Forelimb muscle (tissue), 1 donor: ENCODE measurements at regions not wholly inside any gene's neighbourhood (a gene's known extent, or its start where the extent isn't known, plus 50 kb on each side); places are given as distances from the start of the nearest gene placed in this dataset.
"Not testable (repeated sequence)": the region's sequence is repeated elsewhere in the genome, so short reads cannot be mapped to it uniquely, and the experiment has no call there.

Source experiments
- DNase-seq: peaks from one replicate; pipeline ENCODE4 v3.0.0-alpha.2; 2013; ENCODE audit warnings: low read depth

DNA sequence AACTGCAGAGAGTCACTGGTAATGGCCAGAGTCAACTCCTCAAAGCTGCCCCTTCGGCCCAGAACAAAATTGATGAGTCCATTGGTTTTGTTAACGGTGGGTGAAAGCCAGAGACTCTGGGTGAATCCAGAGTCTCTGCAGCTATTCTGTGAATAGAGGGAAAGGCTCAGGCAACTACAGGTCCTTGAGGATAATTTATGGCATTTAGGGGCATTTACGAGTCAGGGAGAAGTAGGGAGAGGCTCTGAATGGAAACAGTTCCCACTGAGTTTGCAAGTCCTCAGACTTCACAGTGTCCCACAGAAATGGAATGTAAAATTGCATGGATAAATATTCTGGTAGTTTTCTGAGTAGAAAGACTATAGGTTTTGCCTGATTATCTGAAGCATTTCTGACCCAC, 257.8 kb downstream of the SEC61B start:
- no peak for DNase-seq

DNA sequence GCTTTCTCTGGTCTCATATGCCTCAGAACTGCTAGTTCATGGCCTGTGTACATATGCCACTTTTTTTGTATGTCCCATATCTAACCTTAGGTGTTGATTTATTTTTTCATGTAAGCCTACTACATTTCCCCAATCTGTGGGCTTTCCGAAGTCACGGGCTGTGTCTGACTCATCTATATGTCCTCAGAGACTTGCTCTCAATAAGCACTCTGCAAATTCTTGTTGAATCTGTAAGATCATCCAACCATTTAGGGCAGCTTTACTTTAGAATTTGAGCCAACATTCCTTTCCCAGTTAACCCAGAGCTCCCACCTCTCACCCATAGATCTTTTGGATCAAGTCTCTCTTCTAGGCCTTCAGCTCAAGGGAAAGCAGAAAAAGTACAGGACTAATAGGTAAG, 263.4 kb downstream of the SEC61B start:
- DNase-seq, result no peak

DNA sequence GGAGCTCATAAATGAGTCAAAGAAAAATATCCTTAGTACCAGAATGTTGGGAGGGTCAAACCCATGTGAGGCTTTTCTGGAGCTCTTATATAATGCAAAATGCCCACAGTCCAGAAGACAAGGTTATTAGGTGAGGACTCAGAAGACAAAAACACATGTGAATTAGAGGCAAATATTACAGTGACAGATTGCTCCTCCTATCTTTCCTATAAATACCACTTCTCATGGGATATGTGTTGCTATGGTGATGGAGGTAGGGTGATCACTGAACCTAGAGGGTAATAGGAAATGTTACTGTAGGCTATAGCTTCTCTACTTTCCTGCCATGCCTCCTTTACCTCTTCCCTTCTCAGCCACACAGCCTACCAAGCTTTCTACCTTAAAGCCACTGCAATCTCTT, 264.6 kb downstream of the SEC61B start:
- no peak for DNase-seq

DNA sequence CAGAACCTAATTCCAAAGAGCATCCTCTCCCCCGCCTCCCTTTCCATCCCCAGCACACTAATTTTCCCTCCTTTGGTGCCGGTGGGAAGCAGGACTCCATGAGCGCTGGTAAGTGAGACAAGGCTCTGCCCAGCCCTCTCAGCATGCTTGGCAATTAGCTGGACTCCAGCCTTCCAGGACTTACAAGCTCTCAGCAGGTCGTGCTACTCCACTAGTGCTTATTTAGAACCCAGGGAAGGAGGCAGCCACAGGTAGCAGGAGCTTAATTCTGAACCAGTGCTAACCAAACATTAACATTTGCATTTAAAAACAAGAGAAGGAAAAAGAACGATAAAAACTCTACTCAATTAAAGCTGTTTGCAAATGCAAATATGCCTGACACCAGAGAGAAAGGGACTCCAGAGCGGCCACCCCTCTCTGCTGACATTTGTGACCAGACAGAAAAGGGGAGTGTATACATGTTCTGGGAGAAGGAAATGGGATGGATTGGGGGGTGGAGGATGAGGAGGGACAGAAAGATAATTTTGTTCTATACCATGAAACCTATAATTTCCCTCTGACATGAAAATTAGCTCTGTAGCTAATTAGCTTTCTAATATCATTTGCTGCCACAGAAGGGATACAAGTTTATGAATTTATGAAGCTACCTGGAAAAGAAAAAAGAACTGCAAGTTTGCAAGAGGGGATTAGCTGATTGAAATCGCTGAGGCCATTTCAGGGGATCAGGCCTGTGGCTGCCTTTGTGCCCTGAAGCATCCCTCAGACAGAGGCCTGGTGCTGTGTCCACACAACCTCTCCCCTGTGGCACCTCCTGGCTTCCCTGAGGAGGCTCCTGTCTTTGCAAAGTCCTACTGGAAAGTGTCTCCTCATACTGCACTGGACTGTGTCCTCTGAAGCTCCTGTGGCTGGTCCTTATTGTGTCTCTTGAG, 266.3 kb downstream of the SEC61B start:
- DNase-seq, result no peak

- DNase-seq, result no peak
Observed at GRCh38 chr9:99489060-99489413, 267.0 kb downstream of the SEC61B start.

GRCh38 chr9:99490729-99491128, 268.6 kb downstream of the SEC61B start:
- DNase-seq, result no peak

DNA sequence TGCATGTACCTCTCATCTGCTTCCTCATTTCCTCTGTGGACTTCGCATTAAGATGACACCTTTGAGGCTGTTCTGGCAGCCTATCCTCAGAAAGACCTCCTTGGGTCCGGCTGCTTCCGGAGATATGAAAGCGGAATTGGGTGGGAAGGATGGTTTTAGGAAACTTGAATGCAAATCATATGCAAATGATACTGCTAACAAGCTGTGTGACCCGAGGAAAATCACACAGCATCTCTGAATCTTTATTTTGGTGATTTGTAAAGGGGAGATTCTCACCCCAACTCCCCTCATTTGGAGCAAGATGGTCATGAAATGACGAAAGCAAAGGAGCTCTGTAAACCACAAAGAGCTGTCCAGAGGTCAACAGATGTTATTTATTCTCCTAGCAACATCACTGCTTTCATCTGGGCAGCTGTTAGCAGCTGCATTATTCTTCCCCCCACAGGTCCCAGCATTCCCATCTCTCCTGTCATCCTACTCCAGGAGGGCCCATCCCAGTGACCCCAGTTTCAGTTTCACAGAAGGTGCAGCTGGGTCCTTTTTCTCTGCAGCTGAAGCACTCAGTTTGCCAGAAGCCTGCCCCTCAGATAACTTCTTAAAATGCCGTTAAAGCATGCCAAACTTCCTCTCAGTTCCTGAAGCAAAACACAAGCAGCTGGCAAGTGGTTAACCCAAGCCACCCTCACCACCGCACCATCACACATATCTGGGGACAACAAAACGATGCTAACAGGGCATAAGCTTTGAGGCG, 269.5 kb downstream of the SEC61B start:
- peak; percentile 31 for DNase-seq

DNA sequence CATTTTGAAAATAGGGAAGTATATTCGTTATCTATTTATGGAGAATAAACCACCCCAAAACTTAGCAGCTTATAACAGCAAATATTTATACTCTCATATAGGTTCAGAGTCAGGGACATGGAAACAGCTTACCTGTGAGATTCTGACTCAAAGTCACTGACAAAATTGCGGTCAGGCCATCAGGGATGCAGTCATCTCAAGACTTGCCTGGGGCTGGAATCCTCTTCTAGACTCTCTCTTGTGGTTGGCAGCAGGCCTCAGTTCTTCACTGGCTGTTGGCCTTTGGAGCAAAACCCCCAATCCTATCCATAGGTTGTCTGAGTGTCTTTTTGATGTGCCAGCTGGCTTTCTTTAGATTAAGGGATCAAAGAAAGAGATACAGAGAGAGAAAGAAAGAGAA, 275.6 kb downstream of the SEC61B start:
- DNase-seq, result no peak

GRCh38 chr9:99498979-99499378, 276.9 kb downstream of the SEC61B start:
- not testable (repeated sequence) for DNase-seq

- DNase-seq, result no peak
Observed at GRCh38 chr9:99505936-99506335, 283.9 kb downstream of the SEC61B start.

DNA sequence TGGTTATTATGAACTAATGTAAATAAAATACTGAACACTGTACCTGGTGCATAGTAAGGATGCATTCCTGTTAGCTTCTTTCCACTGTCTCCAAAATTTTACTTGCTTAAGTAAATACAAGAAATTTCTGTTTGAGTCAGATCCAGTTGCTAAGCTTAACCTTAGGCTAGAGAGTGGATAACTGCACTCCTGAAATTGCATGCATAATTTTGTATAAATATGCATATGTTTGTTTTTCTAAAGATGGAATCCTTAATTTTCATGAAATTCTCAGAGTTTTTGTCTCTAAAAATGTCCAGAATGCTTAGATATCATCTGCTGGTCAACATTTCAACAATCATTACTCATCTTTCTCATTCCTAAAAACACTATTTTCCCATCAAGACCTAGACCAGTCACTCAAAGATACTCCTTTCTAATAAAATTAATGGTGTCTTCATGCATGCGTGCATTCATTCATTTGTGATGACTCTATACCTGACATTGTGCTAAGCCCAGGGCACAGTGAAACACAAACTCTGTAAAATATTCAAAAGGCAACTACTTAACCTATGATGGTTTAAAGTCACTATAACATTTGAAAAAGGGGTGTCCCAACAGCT, 284.8 kb downstream of the SEC61B start:
- no peak for DNase-seq

DNA sequence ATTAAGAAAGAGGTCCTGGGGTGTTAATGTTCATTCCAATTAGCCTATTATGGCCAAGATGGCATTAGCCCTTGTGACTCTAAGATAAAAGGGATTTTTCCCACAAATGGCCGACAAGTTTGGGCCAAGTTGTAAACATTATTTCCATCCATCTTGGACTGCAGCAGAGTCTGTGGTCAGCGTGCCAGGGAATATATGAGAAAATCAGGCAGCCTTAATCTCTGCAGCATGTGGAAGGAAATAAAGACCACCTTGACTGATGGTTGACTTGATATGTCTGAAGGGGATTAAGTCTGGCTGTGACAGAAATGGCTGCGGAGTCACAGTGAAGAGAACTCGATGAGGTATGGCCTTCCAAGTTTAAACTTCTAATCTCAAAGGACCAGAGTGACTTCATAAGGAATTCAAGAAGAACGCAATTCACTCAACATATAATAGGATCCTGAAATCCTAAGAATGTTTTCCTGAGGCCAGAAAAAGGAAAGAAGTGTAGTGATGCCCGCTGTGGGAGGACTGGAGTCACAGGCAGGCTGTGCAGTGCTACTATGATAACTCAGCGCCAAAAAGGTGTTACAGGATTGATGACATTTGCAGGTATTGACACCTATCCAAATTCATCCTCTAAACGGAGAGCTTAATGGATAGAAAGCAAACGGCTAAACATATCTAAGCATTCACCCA, 287.1 kb downstream of the SEC61B start:
- no peak for DNase-seq

DNA sequence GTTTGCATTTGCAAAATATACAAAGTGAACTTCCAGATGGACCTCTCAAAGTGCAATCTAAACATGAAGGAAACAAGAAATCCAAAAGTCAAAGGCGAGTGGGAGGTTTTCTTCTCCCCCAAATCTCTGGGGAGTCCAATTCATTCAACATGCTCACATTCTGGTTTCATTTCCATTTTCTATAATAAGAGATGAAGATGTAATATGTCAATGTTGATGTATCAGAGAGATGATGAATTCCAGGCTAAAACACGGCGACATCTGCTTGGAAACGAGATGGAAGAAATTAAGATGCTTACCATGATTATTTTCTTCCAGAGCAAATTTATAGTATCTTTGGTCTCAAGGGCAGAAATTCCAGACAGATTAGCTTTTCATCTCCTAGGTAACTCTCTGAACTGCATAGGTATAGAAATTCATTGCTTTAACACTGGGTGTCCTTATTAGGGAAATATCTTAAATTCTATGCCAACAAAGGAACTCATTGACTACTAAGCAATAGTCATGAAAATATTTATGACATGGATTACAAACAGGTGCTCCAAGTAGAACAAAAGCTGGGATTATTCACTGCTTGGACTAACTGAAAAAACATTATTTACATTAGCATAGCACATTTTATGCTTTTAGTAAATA, 287.9 kb downstream of the SEC61B start:
- no peak for DNase-seq

DNA sequence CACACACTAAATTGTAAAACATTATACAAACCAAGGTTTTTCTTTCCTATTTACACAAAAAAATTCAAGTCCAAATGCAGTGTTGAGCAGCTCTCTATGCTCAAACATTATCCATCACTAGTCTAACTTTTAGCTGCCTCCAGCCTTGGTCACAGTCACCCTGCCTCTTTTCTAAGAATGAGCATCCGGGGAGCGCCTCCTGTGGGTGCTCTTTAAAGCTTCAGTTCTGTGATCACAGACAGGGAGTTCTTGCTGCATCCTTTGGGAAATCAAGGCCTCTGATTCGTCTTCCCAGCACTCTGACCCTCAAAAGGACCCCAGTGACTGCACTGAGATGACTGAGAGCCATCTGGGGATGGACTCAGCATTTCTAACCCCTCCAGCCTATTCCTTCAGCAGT, 289.6 kb downstream of the SEC61B start:
- DNase-seq, result no peak

- DNase-seq, result no peak
Observed at GRCh38 chr9:99513441-99514112, 291.5 kb downstream of the SEC61B start.

DNA sequence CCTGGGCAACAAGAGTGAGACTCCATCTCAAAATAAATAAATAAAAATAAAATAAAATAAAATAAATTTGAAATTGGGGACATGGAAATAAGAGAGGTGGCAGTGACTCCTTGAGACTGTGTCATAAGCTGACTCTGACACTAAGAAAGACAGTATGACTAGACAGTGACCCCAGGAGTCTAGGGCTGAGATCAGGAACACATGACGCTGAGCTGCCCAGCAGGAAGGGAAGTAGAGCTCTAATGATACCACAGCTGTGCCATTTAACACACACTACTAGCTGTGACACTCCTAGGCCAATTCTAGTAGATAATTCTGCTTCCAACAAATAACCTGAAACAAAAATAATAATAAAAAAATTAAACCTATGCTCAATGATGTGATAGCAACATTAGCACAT, 293.0 kb downstream of the SEC61B start:
- no peak for DNase-seq

- DNase-seq, result no peak
Observed at GRCh38 chr9:99515895-99516656, 294.0 kb downstream of the SEC61B start.

- no peak for DNase-seq
Observed at GRCh38 chr9:99516657-99517049, 294.6 kb downstream of the SEC61B start.

DNA sequence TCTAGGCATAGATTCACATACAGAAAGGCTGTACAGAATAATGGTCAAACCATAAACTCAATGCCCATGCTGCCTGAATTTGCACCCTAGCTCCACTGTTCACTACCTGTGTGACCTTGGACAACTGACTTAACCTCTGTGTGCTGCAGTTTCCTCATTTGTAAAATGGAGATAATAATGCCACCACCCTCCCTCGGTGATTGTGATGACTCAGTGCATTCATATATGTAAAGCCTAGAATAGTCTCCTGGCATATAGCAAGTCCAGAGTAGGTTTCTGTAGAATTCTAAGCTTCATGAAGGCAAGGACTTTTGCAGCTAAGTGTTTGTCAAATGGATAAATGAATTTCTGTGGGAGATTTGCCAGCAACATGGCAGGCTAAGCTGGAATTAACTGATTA, 297.8 kb upstream of the NR4A3 start:
- no peak for DNase-seq

- no peak for DNase-seq
Observed at GRCh38 chr9:99531313-99531712, 290.4 kb upstream of the NR4A3 start.
